Suprapubic skin (tissue), 4 donors: ENCODE measurements at regions not wholly inside any gene's neighbourhood (a gene's known extent, or its start where the extent isn't known, plus 50 kb on each side); places are given as distances from the start of the nearest gene placed in this dataset.

ENCODE experiments used
- EP300 ChIP-seq: sonication (generic); formaldehyde crosslinking; IDR thresholded peaks from one replicate; pipeline ENCODE4 v1.6.1; 2017; ENCODE audit warnings: antibody characterized with exemption
- POLR2A ChIP-seq, 2 donors: fragments of 450-650 bp; IDR thresholded peaks; one replicate each; pipeline ENCODE4 v1.6.1; 2017; ENCODE audit warnings: antibody characterized with exemption in 2 of 2, mild to moderate bottlenecking in 2 of 2, moderate library complexity in 2 of 2
- POLR2AphosphoS5 ChIP-seq, 3 donors: sonication (generic); formaldehyde crosslinking; IDR thresholded peaks; one replicate each; pipeline ENCODE4 v1.6.1; 2017; ENCODE audit warnings: antibody characterized with exemption in 3 of 3
- TF ChIP-seq, protein P1 (sequence below), 2 donors: fragments of 200-600 bp in 1 of 2; fragments of 450-650 bp in 1 of 2; sonication (generic) in 1 of 2; IDR thresholded peaks; one replicate each; pipeline ENCODE4 v1.5.1; 2016 to 2019; ENCODE audit warnings: antibody characterized with exemption in 2 of 2, mild to moderate bottlenecking in 1 of 2, moderate library complexity in 1 of 2

DNA sequence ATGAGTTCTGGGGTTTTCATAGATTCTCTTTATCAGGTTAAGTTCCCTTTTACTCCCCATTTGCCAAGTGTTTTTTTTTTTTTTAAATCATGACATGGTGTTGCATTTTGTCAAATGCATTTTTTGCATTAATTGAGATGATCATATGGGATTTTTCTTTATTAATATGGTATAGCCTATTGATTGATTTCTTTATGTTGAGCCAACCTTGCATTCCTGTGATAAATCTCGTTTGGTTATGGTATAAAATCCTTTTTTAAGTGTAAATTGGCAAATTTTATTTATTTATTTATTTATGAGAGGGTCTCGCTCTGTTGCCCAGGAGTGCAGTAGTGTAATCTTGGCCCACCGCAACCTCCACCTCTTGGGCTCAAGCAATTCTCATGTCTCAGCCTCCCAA, 81.5 kb upstream of the ACVR1 start:
- TF ChIP-seq EP300 (no peak), POLR2A (IDR thresholded peaks at IDR 0.05) (no peak), POLR2AphosphoS5 (IDR thresholded peaks at IDR 0.05) (no peak)
- TF ChIP-seq, protein P1, sequence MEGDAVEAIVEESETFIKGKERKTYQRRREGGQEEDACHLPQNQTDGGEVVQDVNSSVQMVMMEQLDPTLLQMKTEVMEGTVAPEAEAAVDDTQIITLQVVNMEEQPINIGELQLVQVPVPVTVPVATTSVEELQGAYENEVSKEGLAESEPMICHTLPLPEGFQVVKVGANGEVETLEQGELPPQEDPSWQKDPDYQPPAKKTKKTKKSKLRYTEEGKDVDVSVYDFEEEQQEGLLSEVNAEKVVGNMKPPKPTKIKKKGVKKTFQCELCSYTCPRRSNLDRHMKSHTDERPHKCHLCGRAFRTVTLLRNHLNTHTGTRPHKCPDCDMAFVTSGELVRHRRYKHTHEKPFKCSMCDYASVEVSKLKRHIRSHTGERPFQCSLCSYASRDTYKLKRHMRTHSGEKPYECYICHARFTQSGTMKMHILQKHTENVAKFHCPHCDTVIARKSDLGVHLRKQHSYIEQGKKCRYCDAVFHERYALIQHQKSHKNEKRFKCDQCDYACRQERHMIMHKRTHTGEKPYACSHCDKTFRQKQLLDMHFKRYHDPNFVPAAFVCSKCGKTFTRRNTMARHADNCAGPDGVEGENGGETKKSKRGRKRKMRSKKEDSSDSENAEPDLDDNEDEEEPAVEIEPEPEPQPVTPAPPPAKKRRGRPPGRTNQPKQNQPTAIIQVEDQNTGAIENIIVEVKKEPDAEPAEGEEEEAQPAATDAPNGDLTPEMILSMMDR (IDR thresholded peaks at IDR 0.05), result no peak
